ENCODE measurements at regions not wholly inside any gene's neighbourhood (a gene's known extent, or its start where the extent isn't known, plus 50 kb on each side); places are given as distances from the start of the nearest gene placed in this dataset.

DNA sequence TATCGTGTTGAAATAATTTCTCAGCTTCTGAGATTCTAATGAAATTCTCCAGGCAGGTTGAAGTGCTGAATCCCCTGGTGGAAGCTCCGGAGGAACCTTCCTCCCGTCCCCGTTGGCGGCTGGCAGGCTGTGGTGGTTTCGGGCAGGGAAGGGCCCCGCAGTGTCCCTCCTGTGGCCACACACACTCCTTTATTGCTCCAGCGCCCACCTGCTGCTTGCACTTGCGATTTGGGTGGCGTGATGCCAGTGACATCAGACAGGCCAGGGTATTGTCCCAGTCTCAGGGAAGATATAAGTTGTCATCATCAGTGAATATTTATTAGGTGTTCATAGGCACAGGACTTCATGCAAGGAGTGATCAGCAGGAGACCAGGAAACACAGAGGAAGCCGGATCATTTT, 530.4 kb downstream of the QKI start:
- TF ChIP-seq, protein P1, sequence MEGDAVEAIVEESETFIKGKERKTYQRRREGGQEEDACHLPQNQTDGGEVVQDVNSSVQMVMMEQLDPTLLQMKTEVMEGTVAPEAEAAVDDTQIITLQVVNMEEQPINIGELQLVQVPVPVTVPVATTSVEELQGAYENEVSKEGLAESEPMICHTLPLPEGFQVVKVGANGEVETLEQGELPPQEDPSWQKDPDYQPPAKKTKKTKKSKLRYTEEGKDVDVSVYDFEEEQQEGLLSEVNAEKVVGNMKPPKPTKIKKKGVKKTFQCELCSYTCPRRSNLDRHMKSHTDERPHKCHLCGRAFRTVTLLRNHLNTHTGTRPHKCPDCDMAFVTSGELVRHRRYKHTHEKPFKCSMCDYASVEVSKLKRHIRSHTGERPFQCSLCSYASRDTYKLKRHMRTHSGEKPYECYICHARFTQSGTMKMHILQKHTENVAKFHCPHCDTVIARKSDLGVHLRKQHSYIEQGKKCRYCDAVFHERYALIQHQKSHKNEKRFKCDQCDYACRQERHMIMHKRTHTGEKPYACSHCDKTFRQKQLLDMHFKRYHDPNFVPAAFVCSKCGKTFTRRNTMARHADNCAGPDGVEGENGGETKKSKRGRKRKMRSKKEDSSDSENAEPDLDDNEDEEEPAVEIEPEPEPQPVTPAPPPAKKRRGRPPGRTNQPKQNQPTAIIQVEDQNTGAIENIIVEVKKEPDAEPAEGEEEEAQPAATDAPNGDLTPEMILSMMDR (IDR thresholded peaks at IDR 0.05; ENCODE audit: control insufficient read depth, extremely low read depth, insufficient read depth) = no peak
- DNase-seq (ENCODE audit: low read depth) = no peak
- no peak overlapping the region for H3K4me3 ChIP-seq (ENCODE audit: low read depth, low read length)

DNA sequence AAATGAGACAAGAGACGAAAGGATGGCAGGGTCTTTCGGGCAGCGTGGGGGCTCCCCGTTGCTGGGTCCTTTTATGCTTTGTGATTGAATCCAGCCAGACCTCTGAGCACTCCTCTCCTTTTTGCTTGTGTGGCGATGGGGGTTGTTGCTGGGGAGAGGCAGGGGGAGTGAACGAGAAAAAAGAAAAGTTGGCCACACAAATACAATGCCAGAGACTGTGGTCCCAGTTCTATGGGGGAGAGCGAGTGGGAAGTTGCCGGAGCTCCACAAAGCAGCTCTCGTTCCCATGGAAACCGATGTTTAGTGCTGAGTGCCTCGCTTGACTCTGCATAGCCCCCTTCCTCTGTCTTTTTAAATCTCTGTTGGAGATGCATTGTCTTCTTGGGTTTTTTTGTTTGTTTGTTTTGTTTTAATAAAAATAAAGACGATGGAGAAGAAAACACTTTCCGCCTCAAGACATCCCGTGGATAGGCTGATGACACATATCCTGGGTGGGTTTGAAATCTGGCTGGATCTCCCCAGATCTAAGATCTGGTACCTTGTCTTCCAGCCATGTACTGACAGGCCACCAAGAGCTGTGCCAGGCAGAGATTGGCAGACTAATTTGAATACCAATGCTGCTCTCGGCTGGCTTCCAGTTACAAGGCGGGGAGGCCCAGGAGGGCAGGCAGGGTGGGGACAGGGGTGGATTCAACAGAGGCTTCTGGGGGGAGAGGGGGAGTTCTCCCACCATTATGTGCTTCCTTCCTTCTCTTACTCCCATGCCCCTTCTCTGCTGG, 529.3 kb downstream of the QKI start:
- DNase-seq (ENCODE audit: low read depth) = no peak
- no peak overlapping the region for H3K4me3 ChIP-seq (ENCODE audit: low read depth, low read length)
- TF ChIP-seq, protein P1 (IDR thresholded peaks at IDR 0.05; ENCODE audit: control insufficient read depth, extremely low read depth, insufficient read depth) = no peak

DNA sequence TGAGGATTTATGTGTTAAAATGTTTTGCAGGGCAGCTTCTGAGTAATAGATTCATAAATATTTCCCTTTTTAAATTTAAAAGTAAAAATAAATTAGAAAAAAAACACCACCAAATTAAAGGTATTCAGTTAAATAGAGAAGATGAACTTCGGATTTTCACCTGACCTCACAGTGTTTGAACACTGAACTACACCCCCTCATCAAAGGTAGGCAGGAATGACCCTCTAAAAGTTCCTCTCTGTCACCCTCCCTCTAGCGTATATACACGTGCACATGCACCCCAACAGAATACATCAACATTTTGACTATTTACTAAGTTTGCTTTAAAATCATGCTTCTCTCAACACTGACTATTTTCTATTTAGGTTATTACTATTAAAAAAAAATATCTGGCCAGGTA, 528.3 kb downstream of the QKI start:
- DNase-seq (ENCODE audit: low read depth) = no peak
- H3K4me3 ChIP-seq (ENCODE audit: low read depth, low read length) = no peak overlapping the region
- TF ChIP-seq, protein P1 (IDR thresholded peaks at IDR 0.05; ENCODE audit: control insufficient read depth, extremely low read depth, insufficient read depth) = no peak

DNA sequence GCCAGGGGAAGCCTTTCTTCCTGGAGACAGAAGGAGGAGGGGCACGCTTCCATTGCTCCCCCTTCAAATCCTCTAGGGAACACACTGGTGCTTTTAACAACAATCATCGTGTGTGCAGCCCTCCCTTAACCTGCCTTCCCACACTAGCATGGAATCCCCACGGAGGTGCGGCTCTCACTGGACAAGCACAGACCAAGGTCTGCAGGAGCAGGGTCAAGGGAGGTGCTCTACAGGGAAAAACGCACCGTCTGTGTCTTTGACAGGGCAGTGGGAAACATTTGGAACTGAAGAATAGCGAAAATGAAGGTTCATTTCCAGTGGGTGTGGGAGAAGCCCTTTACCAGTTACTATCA, 527.1 kb downstream of the QKI start:
- TF ChIP-seq, protein P1 (IDR thresholded peaks at IDR 0.05; ENCODE audit: control insufficient read depth, extremely low read depth, insufficient read depth) = no peak
- no peak for DNase-seq (ENCODE audit: low read depth)
- H3K4me3 ChIP-seq (ENCODE audit: low read depth, low read length) = no peak overlapping the region

DNA sequence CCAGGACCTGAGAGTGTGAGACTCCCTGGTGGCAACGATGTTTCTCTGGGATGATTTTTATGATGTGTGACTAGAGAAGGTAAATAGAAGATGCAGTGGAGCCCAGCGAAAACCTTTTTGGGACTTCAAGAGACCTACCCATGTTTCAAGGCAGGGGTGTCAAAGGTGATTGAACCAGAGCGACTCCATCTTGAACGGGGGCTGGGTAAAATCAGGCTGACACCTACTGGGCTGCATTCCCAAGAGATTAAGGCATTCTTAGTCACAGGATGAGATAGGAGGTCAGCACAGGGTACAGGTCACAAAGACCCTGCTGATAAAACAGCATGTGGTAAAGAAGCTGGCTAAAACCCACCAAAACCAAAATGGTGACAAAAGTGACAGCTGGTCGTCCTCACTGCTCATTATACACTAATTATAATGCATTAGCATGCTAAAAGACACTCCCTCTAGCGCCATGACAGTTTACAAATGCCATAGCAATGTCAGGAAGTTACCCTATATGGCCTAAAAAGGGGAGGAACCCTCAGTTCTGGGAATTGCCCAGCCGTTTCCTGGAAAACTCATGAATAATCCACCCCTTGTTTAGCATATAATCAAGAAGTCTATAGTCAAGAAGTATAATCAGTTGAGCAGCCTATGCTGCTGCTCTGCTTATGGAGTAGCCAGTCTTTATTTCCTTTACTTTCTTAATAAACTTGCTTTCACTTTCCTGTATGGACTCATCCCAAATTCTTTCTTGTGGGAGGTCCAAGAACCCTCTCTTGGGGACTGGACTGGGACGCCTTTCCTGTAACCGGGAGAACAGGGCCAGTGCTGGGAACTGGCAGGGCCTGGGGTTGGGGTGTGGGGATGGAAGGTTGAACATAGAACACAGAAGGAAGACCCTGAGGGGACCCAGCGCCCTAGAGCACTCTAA, 526.4 kb downstream of the QKI start:
- DNase-seq (ENCODE audit: low read depth) = no peak
- TF ChIP-seq, protein P1 (IDR thresholded peaks at IDR 0.05; ENCODE audit: control insufficient read depth, extremely low read depth, insufficient read depth) = no peak
- H3K4me3 ChIP-seq (ENCODE audit: low read depth, low read length) = no peak overlapping the region

DNA sequence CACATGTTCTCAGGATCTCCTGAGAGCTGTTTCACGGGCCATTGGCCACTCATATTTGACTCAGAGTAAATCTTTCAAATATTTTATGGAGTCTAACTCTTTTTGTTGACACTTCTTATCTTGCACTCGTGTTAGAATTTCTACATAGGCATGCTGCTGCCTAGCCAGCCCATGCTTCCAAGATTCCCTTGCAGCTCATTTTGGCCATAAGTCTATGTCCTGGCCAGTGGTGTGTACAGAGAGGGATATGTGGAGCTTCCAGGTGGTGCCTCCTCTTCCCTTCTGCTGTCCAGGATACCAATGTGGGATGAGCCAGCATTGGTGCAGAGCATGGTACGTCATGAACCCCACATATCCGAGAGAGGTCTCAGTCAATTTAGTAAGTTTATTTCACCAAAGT, 522.6 kb downstream of the QKI start:
- no peak overlapping the region for H3K4me3 ChIP-seq (ENCODE audit: low read depth, low read length)
- TF ChIP-seq, protein P1 (IDR thresholded peaks at IDR 0.05; ENCODE audit: control insufficient read depth, extremely low read depth, insufficient read depth) = no peak
- DNase-seq (ENCODE audit: low read depth) = no peak
